ENCODE measurements at regions not wholly inside any gene's neighbourhood (a gene's known extent, or its start where the extent isn't known, plus 50 kb on each side); places are given as distances from the start of the nearest gene placed in this dataset.

GRCh38 chr4:53680598-53680997 is 89.3 kb upstream of the LNX1 start:
- in situ Hi-C loops (cut with MboI; ENCODE audit: low sequenced_read_pairs, unreplicated experiment) = no loop called here
- DNase-seq (ENCODE audit: low spot score) = no peak
- no peak for TF ChIP-seq CTCF (IDR thresholded peaks at IDR 0.05; ENCODE audit: borderline replicate concordance, control extremely low read depth, extremely low read depth, insufficient read depth, missing control alignments)

- no peak for TF ChIP-seq CTCF (IDR thresholded peaks at IDR 0.05; ENCODE audit: borderline replicate concordance, control extremely low read depth, extremely low read depth, insufficient read depth, missing control alignments)
- in situ Hi-C loops (cut with MboI; ENCODE audit: low sequenced_read_pairs, unreplicated experiment) = no loop called here
- no peak for DNase-seq (ENCODE audit: low spot score)
Observed at GRCh38 chr4:53680168-53680567, 88.9 kb upstream of the LNX1 start.

GRCh38 chr4:53676402-53676871 is 85.2 kb upstream of the LNX1 start:
- DNase-seq (ENCODE audit: low spot score) = no peak
- in situ Hi-C loops (cut with MboI; ENCODE audit: low sequenced_read_pairs, unreplicated experiment) = no loop called here
- TF ChIP-seq CTCF (IDR thresholded peaks at IDR 0.05; ENCODE audit: borderline replicate concordance, control extremely low read depth, extremely low read depth, insufficient read depth, missing control alignments) = no peak

GRCh38 chr4:53674903-53675302 is 83.6 kb upstream of the LNX1 start:
- no peak for DNase-seq (ENCODE audit: low spot score)
- in situ Hi-C loops (cut with MboI; ENCODE audit: low sequenced_read_pairs, unreplicated experiment) = no loop called here
- no peak for TF ChIP-seq CTCF (IDR thresholded peaks at IDR 0.05; ENCODE audit: borderline replicate concordance, control extremely low read depth, extremely low read depth, insufficient read depth, missing control alignments)

GRCh38 chr4:53672873-53673272 is 81.6 kb upstream of the LNX1 start:
- in situ Hi-C loops (cut with MboI; ENCODE audit: low sequenced_read_pairs, unreplicated experiment) = no loop called here
- TF ChIP-seq CTCF (IDR thresholded peaks at IDR 0.05; ENCODE audit: borderline replicate concordance, control extremely low read depth, extremely low read depth, insufficient read depth, missing control alignments) = no peak
- DNase-seq (ENCODE audit: low spot score) = no peak

- in situ Hi-C loops (cut with MboI; ENCODE audit: low sequenced_read_pairs, unreplicated experiment) = no loop called here
- DNase-seq (ENCODE audit: low spot score) = no peak
- no peak for TF ChIP-seq CTCF (IDR thresholded peaks at IDR 0.05; ENCODE audit: borderline replicate concordance, control extremely low read depth, extremely low read depth, insufficient read depth, missing control alignments)
Observed at GRCh38 chr4:53671757-53672156, 80.5 kb upstream of the LNX1 start.

GRCh38 chr4:53659737-53660136 is 68.5 kb upstream of the LNX1 start:
- in situ Hi-C loops (cut with MboI; ENCODE audit: low sequenced_read_pairs, unreplicated experiment) = no loop called here

More at GRCh38 chr4:53659737-53660136, 68.5 kb upstream of the LNX1 start:
- no peak for DNase-seq (ENCODE audit: low spot score)
- TF ChIP-seq CTCF (IDR thresholded peaks at IDR 0.05; ENCODE audit: borderline replicate concordance, control extremely low read depth, extremely low read depth, insufficient read depth, missing control alignments) = no peak

Data from GM13976 (cell line).